GM21737 (cell line): ENCODE measurements at regions not wholly inside any gene's neighbourhood (a gene's known extent, or its start where the extent isn't known, plus 50 kb on each side); places are given as distances from the start of the nearest gene placed in this dataset.

Source experiments
- ATAC-seq: cut with Tn5 transposase; IDR thresholded peaks from one replicate; pipeline ENCODE4 v1.9.1; 2021; ENCODE audit warnings: mild to moderate bottlenecking, moderate library complexity; ENCODE audit not compliant: unreplicated experiment

DNA sequence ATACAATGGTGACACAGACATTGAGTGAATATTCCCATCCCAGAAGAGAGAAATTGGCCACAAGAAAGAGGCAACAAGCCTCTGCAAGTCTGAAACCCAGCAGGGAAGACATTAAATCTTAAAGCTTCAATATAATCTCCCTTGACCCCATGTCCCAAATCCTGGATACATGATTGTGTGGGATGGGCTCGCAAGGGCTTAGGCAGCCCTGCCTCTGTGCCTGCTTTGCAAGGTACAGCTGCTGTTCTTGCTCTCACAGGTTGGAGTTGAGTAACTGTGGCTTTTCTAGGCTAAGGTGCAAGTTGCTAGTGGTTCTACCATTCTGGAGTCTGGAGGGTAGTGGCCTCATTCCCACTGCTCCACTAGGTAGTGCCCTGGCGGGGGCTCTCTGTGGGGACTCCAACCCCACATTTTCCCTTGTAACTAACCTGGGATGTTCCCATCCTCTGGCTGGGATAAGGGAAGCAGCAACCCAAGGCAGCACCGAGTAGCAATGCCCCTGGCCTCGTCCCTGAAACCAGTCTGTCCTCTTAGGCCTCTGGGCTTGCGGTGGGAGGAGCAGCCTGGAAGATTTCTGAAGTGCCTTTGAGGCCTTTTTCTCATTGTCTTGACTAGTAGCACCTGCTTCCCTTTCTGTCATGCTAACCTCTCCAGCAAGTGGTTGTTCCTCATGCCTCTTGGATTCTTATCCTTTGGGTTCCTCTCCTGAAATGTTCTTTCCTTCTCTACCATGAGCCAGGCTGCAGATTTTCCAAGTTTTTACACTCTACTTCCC lies 90.0 kb downstream of the FAM174B start:
- ATAC-seq = no peak

GRCh38 chr15:92561754-92562153 lies 93.8 kb downstream of the FAM174B start:
- ATAC-seq = no peak

GRCh38 chr15:92553317-92553716 lies 102.3 kb downstream of the FAM174B start:
- no peak for ATAC-seq

DNA sequence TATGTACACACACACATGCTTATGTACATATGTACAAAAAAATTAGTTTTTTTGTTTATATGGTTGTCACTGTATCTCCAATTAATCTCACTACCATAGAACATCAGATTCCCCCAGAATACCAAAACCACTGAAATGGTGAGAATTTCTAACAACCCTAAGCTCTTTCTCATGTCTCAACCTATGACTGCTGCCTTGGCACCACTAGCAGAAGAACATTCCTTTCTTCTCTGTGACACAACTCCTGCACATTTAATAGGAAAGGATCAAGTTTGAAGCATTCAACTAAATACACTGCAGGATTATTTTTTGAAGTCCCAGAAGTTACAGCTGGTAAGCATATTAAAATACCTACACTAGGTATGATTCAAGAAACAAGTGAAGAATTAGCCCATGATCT lies 109.6 kb downstream of the FAM174B start:
- ATAC-seq = no peak

- ATAC-seq = no peak
These were observed 114.0 kb downstream of the FAM174B start for GRCh38 chr15:92541291-92542200.

DNA sequence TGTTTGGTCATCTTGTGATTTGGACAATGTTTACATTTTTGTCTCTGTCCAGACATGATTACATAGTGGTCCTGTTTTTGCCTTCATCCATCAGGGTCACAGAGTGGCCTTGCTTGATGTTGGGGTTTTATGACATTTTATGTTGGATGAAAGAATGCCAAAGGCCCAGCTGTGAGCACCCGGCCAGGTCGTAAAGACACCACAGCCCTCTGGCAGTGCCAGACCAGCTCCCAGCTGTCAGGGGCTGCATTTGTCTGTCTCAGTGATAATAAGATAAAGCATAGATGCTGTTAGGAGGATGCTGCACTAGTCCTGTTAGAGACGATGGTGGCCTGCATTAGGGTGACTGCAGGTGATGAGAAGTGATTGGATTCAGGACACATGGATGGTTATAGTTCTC lies 117.5 kb downstream of the FAM174B start:
- no peak for ATAC-seq

GRCh38 chr15:92533298-92533697 lies 122.3 kb downstream of the FAM174B start:
- no peak for ATAC-seq

DNA sequence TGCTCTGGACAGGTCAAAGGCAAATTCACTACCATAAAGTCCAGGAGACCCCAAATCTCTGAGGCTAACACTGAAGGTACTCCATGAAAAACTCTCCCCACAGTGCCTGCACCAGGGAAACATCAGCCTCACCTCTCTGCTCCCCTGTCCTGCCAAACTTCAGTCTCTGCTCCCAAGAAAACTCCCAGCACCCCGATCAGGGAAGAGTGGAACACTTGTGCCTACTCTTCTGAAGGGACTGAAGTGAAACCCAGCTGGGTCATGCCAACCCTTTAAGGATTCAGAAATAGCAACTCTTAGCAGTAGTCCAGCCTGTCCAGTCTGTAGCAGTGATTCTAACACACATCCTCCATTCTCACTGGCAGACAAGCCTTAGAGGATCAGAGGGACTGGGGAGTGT lies 124.2 kb downstream of the FAM174B start:
- no peak for ATAC-seq

DNA sequence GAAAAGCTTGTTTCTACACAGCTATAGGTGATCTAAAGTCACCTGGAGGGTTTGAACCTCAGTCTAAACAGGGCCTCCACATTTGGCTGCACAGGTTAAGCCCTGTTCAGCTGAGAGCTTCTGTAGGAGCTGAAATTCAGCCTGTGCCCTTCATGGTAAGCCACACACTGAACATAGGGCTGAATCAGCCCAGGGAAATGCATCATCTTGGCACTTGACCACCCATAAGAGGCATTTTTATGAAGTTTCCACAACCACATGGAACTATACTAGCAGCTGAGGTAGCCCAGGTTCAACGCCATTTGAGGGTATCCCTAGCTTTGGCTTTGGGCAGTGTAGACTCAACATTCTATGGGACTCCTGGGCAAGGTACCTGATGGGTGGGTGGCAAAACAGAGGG lies 126.8 kb downstream of the FAM174B start:
- no peak for ATAC-seq

DNA sequence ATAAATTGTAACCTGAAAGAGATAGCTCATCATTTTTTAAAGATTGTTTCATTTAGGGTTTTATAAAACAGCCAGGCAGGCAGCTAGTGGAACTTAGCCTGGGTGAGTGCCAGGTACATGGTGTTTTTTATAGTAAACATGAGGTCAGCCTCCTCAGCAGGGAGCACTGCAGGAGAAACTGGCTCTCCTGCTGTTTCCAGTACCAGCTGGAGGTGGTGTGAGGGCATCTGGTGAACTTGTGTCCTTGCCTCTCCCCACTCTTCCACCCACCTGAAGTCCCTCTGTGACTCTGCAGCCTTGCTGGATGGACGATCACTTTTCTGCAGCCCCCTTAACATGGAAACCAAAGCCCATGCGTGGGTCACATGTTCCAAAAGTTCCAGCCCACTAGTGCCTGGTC lies 128.4 kb downstream of the FAM174B start:
- no peak for ATAC-seq

DNA sequence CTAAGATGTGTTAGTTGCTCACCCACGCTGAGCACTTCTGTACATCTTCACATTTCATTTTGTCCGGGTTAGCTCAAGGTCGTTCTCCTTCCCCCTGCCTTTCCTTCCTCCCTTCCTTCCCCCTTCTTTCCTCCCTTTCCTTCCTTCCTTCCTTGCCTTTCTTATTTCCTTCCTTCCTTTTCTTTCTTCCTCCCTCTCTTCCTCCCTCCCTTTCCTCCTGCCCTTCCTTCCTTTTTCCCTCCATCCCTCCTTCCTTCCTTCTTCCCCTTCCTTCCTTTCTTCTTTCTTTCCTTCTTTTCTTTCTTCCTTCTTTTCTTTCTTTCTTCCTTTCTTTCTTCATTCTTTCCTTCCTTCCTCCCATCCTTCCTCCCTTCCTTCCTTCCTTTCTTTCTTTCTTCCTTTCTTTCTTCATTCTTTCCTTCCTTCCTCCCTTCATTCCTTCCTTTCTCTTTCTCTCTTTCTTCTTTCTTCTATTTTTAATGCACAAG lies 129.8 kb downstream of the FAM174B start:
- no peak for ATAC-seq

DNA sequence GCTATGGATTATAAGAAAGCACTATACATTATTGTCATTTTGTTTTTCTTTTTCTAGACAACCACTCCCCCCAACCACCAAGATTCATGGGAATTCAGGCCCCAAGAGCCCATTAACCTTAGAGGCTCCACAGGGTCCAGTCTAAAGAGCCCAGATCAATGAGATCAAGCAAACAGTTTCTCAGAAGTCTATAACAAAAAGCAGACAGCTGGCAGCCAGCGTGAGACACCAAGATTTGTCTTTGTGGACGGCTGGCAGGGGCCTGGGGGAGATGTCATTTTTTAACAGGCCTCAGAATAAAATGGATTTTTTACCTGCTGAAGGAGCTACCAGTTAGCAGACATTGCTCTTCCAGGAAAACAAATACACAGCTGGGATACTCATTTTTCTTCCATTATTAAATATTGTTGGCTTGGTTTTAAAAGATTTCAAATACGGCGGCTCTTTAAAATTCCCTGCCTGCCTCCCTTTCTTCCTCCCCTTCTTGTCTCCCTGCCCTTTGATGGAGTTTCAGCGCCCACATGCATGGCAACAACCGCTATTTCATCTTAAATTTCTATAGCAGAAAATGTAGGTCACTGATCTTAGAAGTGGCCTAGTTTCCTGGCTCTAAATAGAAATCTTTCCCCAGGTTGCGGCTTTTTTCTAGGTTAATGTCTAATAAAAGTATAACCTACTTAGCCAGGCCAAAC lies 130.6 kb downstream of the FAM174B start:
- no peak for ATAC-seq

GRCh38 chr15:92524161-92524560 lies 130.5 kb downstream of the ST8SIA2 start:
- ATAC-seq = no peak

GRCh38 chr15:92523176-92523575 lies 129.5 kb downstream of the ST8SIA2 start:
- no peak for ATAC-seq

DNA sequence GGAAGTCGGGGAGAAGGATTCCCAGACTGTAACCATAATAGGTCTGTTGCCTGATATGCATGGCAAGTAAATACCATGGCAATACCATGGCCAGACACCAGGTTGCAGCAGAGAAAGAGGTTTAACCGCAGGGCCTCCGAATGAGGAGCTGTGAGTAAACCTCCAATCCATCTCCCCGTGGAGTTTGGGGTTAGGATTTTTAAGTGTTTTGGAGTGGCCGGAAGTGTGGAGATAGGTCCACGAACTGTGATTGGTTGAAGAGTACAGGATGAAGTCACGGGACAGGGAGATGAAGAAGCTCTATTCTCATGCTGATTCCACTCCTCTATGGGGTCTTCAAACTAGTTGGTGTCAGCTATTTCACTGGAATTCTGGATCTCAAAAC lies 127.9 kb downstream of the ST8SIA2 start:
- peak; percentile 78 for ATAC-seq

- ATAC-seq = peak; percentile 70
These were observed 127.4 kb downstream of the ST8SIA2 start for GRCh38 chr15:92520914-92521623.

- ATAC-seq = no peak
These were observed 126.0 kb downstream of the ST8SIA2 start for GRCh38 chr15:92519709-92520108.
